GM12878 (cell line): ENCODE measurements at regions not wholly inside any gene's neighbourhood (a gene's known extent, or its start where the extent isn't known, plus 50 kb on each side); places are given as distances from the start of the nearest gene placed in this dataset.

Source experiments
- TF ChIP-seq, protein P1 (sequence below), 3 experiments: IDR thresholded peaks in 2 of 3; conservative IDR thresholded peaks in 1 of 3; 2 replicates each; pipeline ENCODE4 v1.5.1; 2011; ENCODE audit warnings: low read depth in 3 of 3, low read length in 3 of 3, mild to moderate bottlenecking in 3 of 3, control low read depth in 2 of 3, moderate library complexity in 2 of 3, inconsistent platforms in 1 of 3, mixed read lengths in 1 of 3; ENCODE audit not compliant: control insufficient read depth in 2 of 3, insufficient read depth in 1 of 3; ENCODE audit errors: extremely low read depth in 1 of 3
- TF ChIP-seq, protein P2 (sequence below): IDR thresholded peaks from 2 replicates; pipeline ENCODE4 v1.6.1; 2012; ENCODE audit warnings: low read depth, low read length, improper control_type of control experiment

DNA sequence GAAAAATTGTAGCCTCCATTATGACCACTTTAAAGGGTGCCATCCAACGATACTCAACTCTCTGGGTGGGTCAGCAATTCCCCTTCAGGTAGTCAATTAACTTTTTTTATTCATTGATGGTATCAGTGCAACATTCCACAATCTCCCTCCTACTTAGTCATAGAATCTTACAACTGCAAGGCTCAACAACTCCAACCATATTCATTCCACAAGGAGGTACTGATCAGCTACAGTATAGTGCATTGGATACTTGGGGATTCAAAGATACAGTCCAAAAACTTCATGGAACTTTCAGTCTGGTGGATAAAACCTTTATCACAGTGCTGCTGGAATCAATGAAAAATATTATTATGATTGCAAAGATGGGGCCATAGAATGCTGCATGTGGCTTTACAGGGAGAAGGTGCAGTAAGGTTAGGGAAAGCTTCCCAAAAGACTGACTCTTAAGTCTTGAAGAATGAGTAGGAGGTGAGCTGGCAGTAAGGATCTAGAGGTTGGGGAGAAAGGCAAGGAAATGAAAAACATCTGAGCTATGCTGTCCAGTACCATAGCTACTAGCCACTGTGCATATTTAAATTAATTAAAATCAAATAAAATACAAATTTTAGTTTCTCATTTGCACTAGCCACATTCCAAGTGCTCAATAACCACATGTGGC lies 314.7 kb upstream of the PRDM1 start:
- TF ChIP-seq, protein P1, sequence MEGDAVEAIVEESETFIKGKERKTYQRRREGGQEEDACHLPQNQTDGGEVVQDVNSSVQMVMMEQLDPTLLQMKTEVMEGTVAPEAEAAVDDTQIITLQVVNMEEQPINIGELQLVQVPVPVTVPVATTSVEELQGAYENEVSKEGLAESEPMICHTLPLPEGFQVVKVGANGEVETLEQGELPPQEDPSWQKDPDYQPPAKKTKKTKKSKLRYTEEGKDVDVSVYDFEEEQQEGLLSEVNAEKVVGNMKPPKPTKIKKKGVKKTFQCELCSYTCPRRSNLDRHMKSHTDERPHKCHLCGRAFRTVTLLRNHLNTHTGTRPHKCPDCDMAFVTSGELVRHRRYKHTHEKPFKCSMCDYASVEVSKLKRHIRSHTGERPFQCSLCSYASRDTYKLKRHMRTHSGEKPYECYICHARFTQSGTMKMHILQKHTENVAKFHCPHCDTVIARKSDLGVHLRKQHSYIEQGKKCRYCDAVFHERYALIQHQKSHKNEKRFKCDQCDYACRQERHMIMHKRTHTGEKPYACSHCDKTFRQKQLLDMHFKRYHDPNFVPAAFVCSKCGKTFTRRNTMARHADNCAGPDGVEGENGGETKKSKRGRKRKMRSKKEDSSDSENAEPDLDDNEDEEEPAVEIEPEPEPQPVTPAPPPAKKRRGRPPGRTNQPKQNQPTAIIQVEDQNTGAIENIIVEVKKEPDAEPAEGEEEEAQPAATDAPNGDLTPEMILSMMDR (IDR thresholded peaks at IDR 0.05 in 2 of 3, conservative IDR thresholded peaks at IDR 0.05 in 1 of 3; ENCODE audit: control insufficient read depth in 2 of 3, extremely low read depth in 1 of 3, insufficient read depth in 1 of 3, low read depth in 3 of 3, low read length in 3 of 3), result no peak
- TF ChIP-seq, protein P2, sequence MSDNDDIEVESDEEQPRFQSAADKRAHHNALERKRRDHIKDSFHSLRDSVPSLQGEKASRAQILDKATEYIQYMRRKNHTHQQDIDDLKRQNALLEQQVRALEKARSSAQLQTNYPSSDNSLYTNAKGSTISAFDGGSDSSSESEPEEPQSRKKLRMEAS, result no peak
